GM23338 (cell line): ENCODE measurements at regions not wholly inside any gene's neighbourhood (a gene's known extent, or its start where the extent isn't known, plus 50 kb on each side); places are given as distances from the start of the nearest gene placed in this dataset.

Experiments
- ATAC-seq: fragments of 200-7000 bp; cut with Tn5 transposase; 3 replicates; pipeline ENCODE4 v1.9.1; 2020
- DNase-seq: peaks from one replicate; pipeline ENCODE4 v3.0.0-alpha.2; 2015; ENCODE audit warnings: low spot score
- H2AFZ ChIP-seq: fragments of 200-600 bp; sonication (generic); 2 replicates; pipeline ENCODE4 v1.8.0; 2016; ENCODE audit warnings: antibody characterized with exemption, mild to moderate bottlenecking, moderate library complexity
- H3F3A ChIP-seq: fragments of 200-600 bp; sonication (generic); replicated peaks from 2 replicates; pipeline ENCODE4 v1.8.0; 2017; ENCODE audit warnings: antibody characterized with exemption, mixed run types, low read depth
- H3K27ac ChIP-seq: fragments of 200-600 bp; sonication (generic); 2 replicates; pipeline ENCODE4 v1.6.1; 2016; ENCODE audit warnings: low read depth
- H3K27me3 ChIP-seq: fragments of 200-600 bp; sonication (generic); 2 replicates; pipeline ENCODE4 v1.8.0; 2016; ENCODE audit warnings: mild to moderate bottlenecking, mixed run types, moderate library complexity; ENCODE audit not compliant: insufficient read depth
- H3K36me3 ChIP-seq: fragments of 200-600 bp; sonication (generic); 2 replicates; pipeline ENCODE4 v1.8.0; 2016; ENCODE audit warnings: mild to moderate bottlenecking; ENCODE audit not compliant: insufficient read depth
- H3K4me1 ChIP-seq: fragments of 200-600 bp; sonication (generic); 2 replicates; pipeline ENCODE4 v1.8.0; 2016; ENCODE audit warnings: mild to moderate bottlenecking, moderate library complexity; ENCODE audit not compliant: insufficient read depth
- H3K4me2 ChIP-seq: fragments of 200-600 bp; sonication (generic); 2 replicates; pipeline ENCODE4 v1.7.1; 2017; ENCODE audit warnings: mixed run types
- H3K4me3 ChIP-seq: fragments of 200-600 bp; sonication (generic); 2 replicates; pipeline ENCODE4 v1.6.1; 2016; ENCODE audit warnings: mixed run types
- H3K79me2 ChIP-seq: fragments of 200-600 bp; sonication (generic); replicated peaks from 2 replicates; pipeline ENCODE4 v1.8.0; 2017; ENCODE audit warnings: mild to moderate bottlenecking; ENCODE audit not compliant: insufficient read depth
- H3K9me2 ChIP-seq: fragments of 200-600 bp; sonication (generic); 2 replicates; pipeline ENCODE4 v1.8.0; 2017; ENCODE audit not compliant: insufficient read depth
- H4K20me1 ChIP-seq: fragments of 200-600 bp; sonication (generic); replicated peaks from 2 replicates; pipeline ENCODE4 v1.8.0; 2017; ENCODE audit warnings: mild to moderate bottlenecking; ENCODE audit not compliant: insufficient read depth
- H3K27ac Mint-ChIP-seq: 2 replicates; pipeline ENCODE4 v1.8.0; 2020; ENCODE audit warnings: inconsistent platforms, mild to moderate bottlenecking, moderate library complexity, mixed read lengths
- H3K27me3 Mint-ChIP-seq: 3 replicates; pipeline ENCODE4 v1.8.0; 2022; ENCODE audit warnings: low read depth, mild to moderate bottlenecking, moderate library complexity, mixed read lengths, inconsistent platforms; ENCODE audit not compliant: insufficient read depth, poor library complexity
- H3K36me3 Mint-ChIP-seq: 3 replicates; pipeline ENCODE4 v1.8.0; 2021; ENCODE audit warnings: low read depth, mild to moderate bottlenecking, inconsistent platforms, moderate library complexity, mixed read lengths
- H3K4me1 Mint-ChIP-seq: 3 replicates; pipeline ENCODE4 v1.8.0; 2020; ENCODE audit warnings: mild to moderate bottlenecking, inconsistent platforms, mixed read lengths
- H3K4me3 Mint-ChIP-seq: 3 replicates; pipeline ENCODE4 v1.8.0; 2021; ENCODE audit warnings: moderate library complexity, mild to moderate bottlenecking, inconsistent platforms, mixed read lengths
- H3K9me3 Mint-ChIP-seq: 3 replicates; pipeline ENCODE4 v1.8.0; 2020; ENCODE audit warnings: moderate library complexity, mild to moderate bottlenecking, inconsistent platforms, mixed read lengths
- EZH2 ChIP-seq: fragments of 200-600 bp; sonication (generic); IDR thresholded peaks from one replicate; pipeline ENCODE4 v1.8.0; 2017; ENCODE audit warnings: antibody characterized with exemption, mild to moderate bottlenecking, low read depth; ENCODE audit not compliant: unreplicated experiment
- POLR2AphosphoS5 ChIP-seq: IDR thresholded peaks from 2 replicates; pipeline ENCODE4 v1.6.1; 2016; ENCODE audit warnings: antibody characterized with exemption, low read depth
- STAT1 ChIP-seq: IDR thresholded peaks from one replicate; pipeline ENCODE4 v1.6.1; 2016; ENCODE audit warnings: antibody characterized with exemption; ENCODE audit not compliant: unreplicated experiment
- ZNF114 ChIP-seq: fragments of 250-450 bp; sonication (Bioruptor Pico); IDR thresholded peaks from 2 replicates; pipeline ENCODE4 v1.5.0; 2020; ENCODE audit warnings: mild to moderate bottlenecking, moderate library complexity
- ZNF331 ChIP-seq: fragments of 250-450 bp; sonication (Bioruptor Pico); IDR thresholded peaks from 2 replicates; pipeline ENCODE4 v1.5.0; 2020; ENCODE audit warnings: low read depth, mild to moderate bottlenecking, moderate library complexity
- TF ChIP-seq, protein P1 (sequence below), 2 experiments: fragments of 200-600 bp in 1 of 2; sonication (generic) in 1 of 2; conservative IDR thresholded peaks; 2 replicates each; pipeline versions ENCODE4 v1.5.1 to v1.6.1; 2016 to 2017; ENCODE audit warnings: antibody characterized with exemption in 2 of 2, low read depth in 2 of 2, mild to moderate bottlenecking in 2 of 2, moderate library complexity in 1 of 2
- TF ChIP-seq, protein P2 (sequence below): fragments of 250-450 bp; sonication (Bioruptor Pico); IDR thresholded peaks from 2 replicates; pipeline ENCODE4 v1.5.0; 2020; ENCODE audit warnings: mild to moderate bottlenecking, moderate library complexity
- TF ChIP-seq, protein P3 (sequence below): IDR thresholded peaks from one replicate; pipeline ENCODE4 v1.6.1; 2018; ENCODE audit warnings: antibody characterized with exemption; ENCODE audit not compliant: unreplicated experiment

DNA sequence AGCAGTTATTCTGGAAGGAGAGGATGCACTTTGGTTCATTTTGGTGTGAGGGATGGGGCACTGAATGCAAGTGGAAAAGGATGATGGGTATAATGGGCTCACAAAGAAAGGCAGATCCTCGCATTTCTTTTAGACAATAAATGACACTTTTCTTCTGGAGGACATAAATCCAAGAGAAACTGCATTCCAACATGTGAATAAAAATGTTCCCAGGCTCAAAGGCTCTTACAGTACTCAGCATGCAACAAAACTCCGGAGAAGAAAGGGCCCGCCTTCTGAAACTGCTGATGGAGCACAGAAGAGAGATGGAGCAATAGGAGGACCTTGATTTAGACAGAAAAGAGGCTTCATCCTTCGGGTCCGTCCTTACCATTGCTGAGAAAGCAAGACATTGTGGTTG, 538.2 kb upstream of the DPP6 start:
- no peak for TF ChIP-seq STAT1
- TF ChIP-seq, protein P1, sequence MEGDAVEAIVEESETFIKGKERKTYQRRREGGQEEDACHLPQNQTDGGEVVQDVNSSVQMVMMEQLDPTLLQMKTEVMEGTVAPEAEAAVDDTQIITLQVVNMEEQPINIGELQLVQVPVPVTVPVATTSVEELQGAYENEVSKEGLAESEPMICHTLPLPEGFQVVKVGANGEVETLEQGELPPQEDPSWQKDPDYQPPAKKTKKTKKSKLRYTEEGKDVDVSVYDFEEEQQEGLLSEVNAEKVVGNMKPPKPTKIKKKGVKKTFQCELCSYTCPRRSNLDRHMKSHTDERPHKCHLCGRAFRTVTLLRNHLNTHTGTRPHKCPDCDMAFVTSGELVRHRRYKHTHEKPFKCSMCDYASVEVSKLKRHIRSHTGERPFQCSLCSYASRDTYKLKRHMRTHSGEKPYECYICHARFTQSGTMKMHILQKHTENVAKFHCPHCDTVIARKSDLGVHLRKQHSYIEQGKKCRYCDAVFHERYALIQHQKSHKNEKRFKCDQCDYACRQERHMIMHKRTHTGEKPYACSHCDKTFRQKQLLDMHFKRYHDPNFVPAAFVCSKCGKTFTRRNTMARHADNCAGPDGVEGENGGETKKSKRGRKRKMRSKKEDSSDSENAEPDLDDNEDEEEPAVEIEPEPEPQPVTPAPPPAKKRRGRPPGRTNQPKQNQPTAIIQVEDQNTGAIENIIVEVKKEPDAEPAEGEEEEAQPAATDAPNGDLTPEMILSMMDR (conservative IDR thresholded peaks at IDR 0.05; ENCODE audit: low read depth in 2 of 2), result no peak
- TF ChIP-seq EZH2, result no peak
- TF ChIP-seq POLR2AphosphoS5, result no peak
- no peak for TF ChIP-seq ZNF114 (CRISPR knock-in tag)
- TF ChIP-seq, protein P2, sequence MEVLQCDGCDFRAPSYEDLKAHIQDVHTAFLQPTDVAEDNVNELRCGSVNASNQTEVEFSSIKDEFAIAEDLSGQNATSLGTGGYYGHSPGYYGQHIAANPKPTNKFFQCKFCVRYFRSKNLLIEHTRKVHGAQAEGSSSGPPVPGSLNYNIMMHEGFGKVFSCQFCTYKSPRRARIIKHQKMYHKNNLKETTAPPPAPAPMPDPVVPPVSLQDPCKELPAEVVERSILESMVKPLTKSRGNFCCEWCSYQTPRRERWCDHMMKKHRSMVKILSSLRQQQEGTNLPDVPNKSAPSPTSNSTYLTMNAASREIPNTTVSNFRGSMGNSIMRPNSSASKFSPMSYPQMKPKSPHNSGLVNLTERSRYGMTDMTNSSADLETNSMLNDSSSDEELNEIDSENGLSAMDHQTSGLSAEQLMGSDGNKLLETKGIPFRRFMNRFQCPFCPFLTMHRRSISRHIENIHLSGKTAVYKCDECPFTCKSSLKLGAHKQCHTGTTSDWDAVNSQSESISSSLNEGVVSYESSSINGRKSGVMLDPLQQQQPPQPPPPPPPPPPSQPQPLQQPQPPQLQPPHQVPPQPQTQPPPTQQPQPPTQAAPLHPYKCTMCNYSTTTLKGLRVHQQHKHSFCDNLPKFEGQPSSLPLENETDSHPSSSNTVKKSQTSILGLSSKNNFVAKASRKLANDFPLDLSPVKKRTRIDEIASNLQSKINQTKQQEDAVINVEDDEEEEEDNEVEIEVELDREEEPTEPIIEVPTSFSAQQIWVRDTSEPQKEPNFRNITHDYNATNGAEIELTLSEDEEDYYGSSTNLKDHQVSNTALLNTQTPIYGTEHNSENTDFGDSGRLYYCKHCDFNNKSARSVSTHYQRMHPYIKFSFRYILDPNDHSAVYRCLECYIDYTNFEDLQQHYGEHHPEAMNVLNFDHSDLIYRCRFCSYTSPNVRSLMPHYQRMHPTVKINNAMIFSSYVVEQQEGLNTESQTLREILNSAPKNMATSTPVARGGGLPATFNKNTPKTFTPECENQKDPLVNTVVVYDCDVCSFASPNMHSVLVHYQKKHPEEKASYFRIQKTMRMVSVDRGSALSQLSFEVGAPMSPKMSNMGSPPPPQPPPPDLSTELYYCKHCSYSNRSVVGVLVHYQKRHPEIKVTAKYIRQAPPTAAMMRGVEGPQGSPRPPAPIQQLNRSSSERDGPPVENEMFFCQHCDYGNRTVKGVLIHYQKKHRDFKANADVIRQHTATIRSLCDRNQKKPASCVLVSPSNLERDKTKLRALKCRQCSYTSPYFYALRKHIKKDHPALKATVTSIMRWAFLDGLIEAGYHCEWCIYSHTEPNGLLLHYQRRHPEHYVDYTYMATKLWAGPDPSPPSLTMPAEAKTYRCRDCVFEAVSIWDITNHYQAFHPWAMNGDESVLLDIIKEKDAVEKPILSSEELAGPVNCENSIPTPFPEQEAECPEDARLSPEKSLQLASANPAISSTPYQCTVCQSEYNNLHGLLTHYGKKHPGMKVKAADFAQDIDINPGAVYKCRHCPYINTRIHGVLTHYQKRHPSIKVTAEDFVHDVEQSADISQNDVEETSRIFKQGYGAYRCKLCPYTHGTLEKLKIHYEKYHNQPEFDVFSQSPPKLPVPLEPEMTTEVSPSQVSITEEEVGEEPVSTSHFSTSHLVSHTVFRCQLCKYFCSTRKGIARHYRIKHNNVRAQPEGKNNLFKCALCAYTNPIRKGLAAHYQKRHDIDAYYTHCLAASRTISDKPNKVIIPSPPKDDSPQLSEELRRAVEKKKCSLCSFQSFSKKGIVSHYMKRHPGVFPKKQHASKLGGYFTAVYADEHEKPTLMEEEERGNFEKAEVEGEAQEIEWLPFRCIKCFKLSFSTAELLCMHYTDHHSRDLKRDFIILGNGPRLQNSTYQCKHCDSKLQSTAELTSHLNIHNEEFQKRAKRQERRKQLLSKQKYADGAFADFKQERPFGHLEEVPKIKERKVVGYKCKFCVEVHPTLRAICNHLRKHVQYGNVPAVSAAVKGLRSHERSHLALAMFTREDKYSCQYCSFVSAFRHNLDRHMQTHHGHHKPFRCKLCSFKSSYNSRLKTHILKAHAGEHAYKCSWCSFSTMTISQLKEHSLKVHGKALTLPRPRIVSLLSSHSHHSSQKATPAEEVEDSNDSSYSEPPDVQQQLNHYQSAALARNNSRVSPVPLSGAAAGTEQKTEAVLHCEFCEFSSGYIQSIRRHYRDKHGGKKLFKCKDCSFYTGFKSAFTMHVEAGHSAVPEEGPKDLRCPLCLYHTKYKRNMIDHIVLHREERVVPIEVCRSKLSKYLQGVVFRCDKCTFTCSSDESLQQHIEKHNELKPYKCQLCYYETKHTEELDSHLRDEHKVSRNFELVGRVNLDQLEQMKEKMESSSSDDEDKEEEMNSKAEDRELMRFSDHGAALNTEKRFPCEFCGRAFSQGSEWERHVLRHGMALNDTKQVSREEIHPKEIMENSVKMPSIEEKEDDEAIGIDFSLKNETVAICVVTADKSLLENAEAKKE (CRISPR knock-in tag), result no peak
- TF ChIP-seq, protein P3, sequence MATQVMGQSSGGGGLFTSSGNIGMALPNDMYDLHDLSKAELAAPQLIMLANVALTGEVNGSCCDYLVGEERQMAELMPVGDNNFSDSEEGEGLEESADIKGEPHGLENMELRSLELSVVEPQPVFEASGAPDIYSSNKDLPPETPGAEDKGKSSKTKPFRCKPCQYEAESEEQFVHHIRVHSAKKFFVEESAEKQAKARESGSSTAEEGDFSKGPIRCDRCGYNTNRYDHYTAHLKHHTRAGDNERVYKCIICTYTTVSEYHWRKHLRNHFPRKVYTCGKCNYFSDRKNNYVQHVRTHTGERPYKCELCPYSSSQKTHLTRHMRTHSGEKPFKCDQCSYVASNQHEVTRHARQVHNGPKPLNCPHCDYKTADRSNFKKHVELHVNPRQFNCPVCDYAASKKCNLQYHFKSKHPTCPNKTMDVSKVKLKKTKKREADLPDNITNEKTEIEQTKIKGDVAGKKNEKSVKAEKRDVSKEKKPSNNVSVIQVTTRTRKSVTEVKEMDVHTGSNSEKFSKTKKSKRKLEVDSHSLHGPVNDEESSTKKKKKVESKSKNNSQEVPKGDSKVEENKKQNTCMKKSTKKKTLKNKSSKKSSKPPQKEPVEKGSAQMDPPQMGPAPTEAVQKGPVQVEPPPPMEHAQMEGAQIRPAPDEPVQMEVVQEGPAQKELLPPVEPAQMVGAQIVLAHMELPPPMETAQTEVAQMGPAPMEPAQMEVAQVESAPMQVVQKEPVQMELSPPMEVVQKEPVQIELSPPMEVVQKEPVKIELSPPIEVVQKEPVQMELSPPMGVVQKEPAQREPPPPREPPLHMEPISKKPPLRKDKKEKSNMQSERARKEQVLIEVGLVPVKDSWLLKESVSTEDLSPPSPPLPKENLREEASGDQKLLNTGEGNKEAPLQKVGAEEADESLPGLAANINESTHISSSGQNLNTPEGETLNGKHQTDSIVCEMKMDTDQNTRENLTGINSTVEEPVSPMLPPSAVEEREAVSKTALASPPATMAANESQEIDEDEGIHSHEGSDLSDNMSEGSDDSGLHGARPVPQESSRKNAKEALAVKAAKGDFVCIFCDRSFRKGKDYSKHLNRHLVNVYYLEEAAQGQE, result no peak
- TF ChIP-seq ZNF331 (CRISPR knock-in tag), result no peak
- no peak overlapping the region for H2AFZ ChIP-seq
- ATAC-seq (no peak), DNase-seq (no peak)
- H3F3A ChIP-seq, result no peaks in the 10 kb centered on the region
- H3K79me2 ChIP-seq, result no peaks in the 10 kb centered on the region
- Mint-ChIP-seq H3K27me3 (peaks cover 1% of the 10 kb centered on the region), H3K36me3 (peaks cover 31% of the 10 kb centered on the region), H3K4me1 (no peaks in the 10 kb centered on the region), H3K27ac (no peak overlapping the region), H3K4me3 (no peak overlapping the region), H3K9me3 (peaks cover 89% of the 10 kb centered on the region)
- no peaks in the 10 kb centered on the region for H3K9me2 ChIP-seq
- H3K4me3 ChIP-seq, result no peak overlapping the region
- no peaks in the 10 kb centered on the region for H3K4me1 ChIP-seq
- peaks cover 10% of the 10 kb centered on the region for H3K36me3 ChIP-seq
- H3K27ac ChIP-seq, result no peak overlapping the region
- no peaks in the 10 kb centered on the region for H4K20me1 ChIP-seq
- H3K27me3 ChIP-seq, result no peaks in the 10 kb centered on the region
- no peak overlapping the region for H3K4me2 ChIP-seq
